ENCODE measurements at regions not wholly inside any gene's neighbourhood (a gene's known extent, or its start where the extent isn't known, plus 50 kb on each side); places are given as distances from the start of the nearest gene placed in this dataset.

GRCh38 chr3:94609908-94610307 lies 547.0 kb downstream of the NSUN3 start:
- TF ChIP-seq CTCF (IDR thresholded peaks at IDR 0.05; ENCODE audit: low read depth, low read length) (no peak), MAX (IDR thresholded peaks at IDR 0.05; ENCODE audit: low read depth, low read length) (no peak), POLR2A (IDR thresholded peaks at IDR 0.05; ENCODE audit: extremely low read depth, insufficient read length) (no peak)
